ENCODE measurements at regions not wholly inside any gene's neighbourhood (a gene's known extent, or its start where the extent isn't known, plus 50 kb on each side); places are given as distances from the start of the nearest gene placed in this dataset.

GRCh38 chr19:30136611-30137195, 194.7 kb downstream of the URI1 start:
- H3K27ac ChIP-seq: no peak overlapping the region
- H3K9me3 ChIP-seq: no peaks in the 10 kb centered on the region
- no peak for DNase-seq (ENCODE audit: low spot score in 2 of 2)
- no peak for TF ChIP-seq CTCF (IDR thresholded peaks at IDR 0.05)
- H3K27me3 ChIP-seq: no peaks in the 10 kb centered on the region
- H3K4me1 ChIP-seq: no peaks in the 10 kb centered on the region
- no peak overlapping the region for H3K4me3 ChIP-seq
- no peaks in the 10 kb centered on the region for H3K36me3 ChIP-seq
- intact Hi-C loops (cut with DNase I): no loop called here

GRCh38 chr19:30137747-30138146, 195.7 kb downstream of the URI1 start:
- intact Hi-C loops (cut with DNase I): no loop called here
- no peaks in the 10 kb centered on the region for H3K9me3 ChIP-seq
- H3K4me1 ChIP-seq: no peaks in the 10 kb centered on the region
- H3K4me3 ChIP-seq: no peak overlapping the region
- no peak for DNase-seq (ENCODE audit: low spot score in 2 of 2)
- H3K27me3 ChIP-seq: no peaks in the 10 kb centered on the region
- no peaks in the 10 kb centered on the region for H3K36me3 ChIP-seq
- no peak for TF ChIP-seq CTCF (IDR thresholded peaks at IDR 0.05)
- no peak overlapping the region for H3K27ac ChIP-seq

GRCh38 chr19:30144242-30144758, 202.3 kb downstream of the URI1 start:
- Histone ChIP-seq H3K36me3 (no peaks in the 10 kb centered on the region), H3K27me3 (no peaks in the 10 kb centered on the region), H3K4me1 (no peaks in the 10 kb centered on the region), H3K4me3 (no peak overlapping the region), H3K27ac (no peak overlapping the region), H3K9me3 (no peaks in the 10 kb centered on the region)
- no peak for DNase-seq (ENCODE audit: low spot score in 2 of 2)
- TF ChIP-seq CTCF (IDR thresholded peaks at IDR 0.05): no peak
- intact Hi-C loops (cut with DNase I): no loop called here

- intact Hi-C loops (cut with DNase I): no loop called here
- Histone ChIP-seq H3K4me1 (no peaks in the 10 kb centered on the region), H3K4me3 (no peak overlapping the region), H3K27me3 (no peaks in the 10 kb centered on the region), H3K36me3 (no peaks in the 10 kb centered on the region), H3K9me3 (no peaks in the 10 kb centered on the region), H3K27ac (no peak overlapping the region)
- DNase-seq (ENCODE audit: low spot score in 2 of 2): no peak
- no peak for TF ChIP-seq CTCF (IDR thresholded peaks at IDR 0.05)
These were observed 202.8 kb downstream of the URI1 start for GRCh38 chr19:30144802-30145201.

GRCh38 chr19:30145467-30145866, 203.4 kb downstream of the URI1 start:
- H3K36me3 ChIP-seq: no peaks in the 10 kb centered on the region
- no peak for TF ChIP-seq CTCF (IDR thresholded peaks at IDR 0.05)
- no peaks in the 10 kb centered on the region for H3K4me1 ChIP-seq
- no peak overlapping the region for H3K4me3 ChIP-seq
- H3K9me3 ChIP-seq: no peaks in the 10 kb centered on the region
- no peaks in the 10 kb centered on the region for H3K27me3 ChIP-seq
- intact Hi-C loops (cut with DNase I): no loop called here
- no peak for DNase-seq (ENCODE audit: low spot score in 2 of 2)
- no peak overlapping the region for H3K27ac ChIP-seq

GRCh38 chr19:30146346-30146745, 204.3 kb downstream of the URI1 start:
- Histone ChIP-seq H3K4me1 (no peaks in the 10 kb centered on the region), H3K27ac (no peak overlapping the region), H3K36me3 (no peaks in the 10 kb centered on the region), H3K9me3 (no peaks in the 10 kb centered on the region), H3K4me3 (no peak overlapping the region), H3K27me3 (no peaks in the 10 kb centered on the region)
- TF ChIP-seq CTCF (IDR thresholded peaks at IDR 0.05): no peak
- DNase-seq (ENCODE audit: low spot score in 2 of 2): no peak
- intact Hi-C loops (cut with DNase I): no loop called here
